Right lobe of liver (tissue), 4 donors: ENCODE measurements at regions not wholly inside any gene's neighbourhood (a gene's known extent, or its start where the extent isn't known, plus 50 kb on each side); places are given as distances from the start of the nearest gene placed in this dataset.

Experiments used
- POLR2A ChIP-seq: fragments of 450-650 bp; IDR thresholded peaks from one replicate; pipeline ENCODE4 v1.6.1; 2017; ENCODE audit warnings: antibody characterized with exemption, mild to moderate bottlenecking
- TF ChIP-seq, protein P1 (sequence below), 4 donors: fragments of 200-600 bp in 3 of 4; fragments of 450-650 bp in 1 of 4; IDR thresholded peaks; one replicate each; pipeline versions ENCODE4 v1.5.1 to v1.8.0; 2016 to 2022; ENCODE audit warnings: antibody characterized with exemption in 4 of 4, mild to moderate bottlenecking in 2 of 4
- donor health status: DM: no; HTN: no; CAD: no.
- donor health status: DM: no; HTN: no; CAD: no.
- donor health status: DM: no; HTN: yes; CAD: no.

DNA sequence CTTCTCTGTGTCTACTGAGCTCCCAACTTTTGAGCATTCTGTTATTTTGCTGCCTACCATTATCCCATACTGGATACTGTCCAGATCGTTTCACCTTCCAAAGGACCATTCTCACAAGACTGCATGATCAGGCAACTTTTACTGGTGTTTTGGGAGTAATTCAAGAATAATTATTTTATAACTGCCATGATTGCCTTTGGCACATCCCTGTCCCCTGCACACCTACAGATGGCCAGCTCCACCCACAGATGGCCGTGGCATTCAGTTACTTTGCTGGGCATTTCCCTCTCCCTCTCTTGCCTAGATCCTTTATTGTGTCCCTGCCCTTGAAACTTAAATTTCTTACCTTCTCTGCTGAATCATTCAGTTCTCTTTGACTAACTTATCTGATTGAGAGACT, 263.9 kb downstream of the DIPK2A start:
- TF ChIP-seq POLR2A = no peak
- TF ChIP-seq, protein P1, sequence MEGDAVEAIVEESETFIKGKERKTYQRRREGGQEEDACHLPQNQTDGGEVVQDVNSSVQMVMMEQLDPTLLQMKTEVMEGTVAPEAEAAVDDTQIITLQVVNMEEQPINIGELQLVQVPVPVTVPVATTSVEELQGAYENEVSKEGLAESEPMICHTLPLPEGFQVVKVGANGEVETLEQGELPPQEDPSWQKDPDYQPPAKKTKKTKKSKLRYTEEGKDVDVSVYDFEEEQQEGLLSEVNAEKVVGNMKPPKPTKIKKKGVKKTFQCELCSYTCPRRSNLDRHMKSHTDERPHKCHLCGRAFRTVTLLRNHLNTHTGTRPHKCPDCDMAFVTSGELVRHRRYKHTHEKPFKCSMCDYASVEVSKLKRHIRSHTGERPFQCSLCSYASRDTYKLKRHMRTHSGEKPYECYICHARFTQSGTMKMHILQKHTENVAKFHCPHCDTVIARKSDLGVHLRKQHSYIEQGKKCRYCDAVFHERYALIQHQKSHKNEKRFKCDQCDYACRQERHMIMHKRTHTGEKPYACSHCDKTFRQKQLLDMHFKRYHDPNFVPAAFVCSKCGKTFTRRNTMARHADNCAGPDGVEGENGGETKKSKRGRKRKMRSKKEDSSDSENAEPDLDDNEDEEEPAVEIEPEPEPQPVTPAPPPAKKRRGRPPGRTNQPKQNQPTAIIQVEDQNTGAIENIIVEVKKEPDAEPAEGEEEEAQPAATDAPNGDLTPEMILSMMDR (IDR thresholded peaks at IDR 0.05) = no peak
